ENCODE measurements at regions not wholly inside any gene's neighbourhood (a gene's known extent, or its start where the extent isn't known, plus 50 kb on each side); places are given as distances from the start of the nearest gene placed in this dataset.
"Not testable (repeated sequence)": the region's sequence is repeated elsewhere in the genome, so short reads cannot be mapped to it uniquely, and the experiment has no call there.

GRCh38 chr4:145295547-145295946 is 115.2 kb upstream of the OTUD4 start:
- DNase-seq (ENCODE audit: low read depth): no peak

- DNase-seq (ENCODE audit: low read depth): no peak
Measured at GRCh38 chr4:145295122-145295521, 114.7 kb upstream of the OTUD4 start.

- no peak for DNase-seq (ENCODE audit: low read depth)
Measured at GRCh38 chr4:145293658-145294057, 113.3 kb upstream of the OTUD4 start.

GRCh38 chr4:145290955-145291354 is 110.6 kb upstream of the OTUD4 start:
- no peak for DNase-seq (ENCODE audit: low read depth)

- DNase-seq (ENCODE audit: low read depth): peak; percentile 29
Measured at GRCh38 chr4:145289403-145290076, 109.2 kb upstream of the OTUD4 start.

- no peak for DNase-seq (ENCODE audit: low read depth)
Measured at GRCh38 chr4:145287351-145287750, 107.0 kb upstream of the OTUD4 start.

GRCh38 chr4:145285928-145286327 is 105.5 kb upstream of the OTUD4 start:
- DNase-seq (ENCODE audit: low read depth): no peak

- no peak for DNase-seq (ENCODE audit: low read depth)
Measured at GRCh38 chr4:145283909-145284308, 103.5 kb upstream of the OTUD4 start.

GRCh38 chr4:145281951-145282350 is 101.6 kb upstream of the OTUD4 start:
- no peak for DNase-seq (ENCODE audit: low read depth)

GRCh38 chr4:145281224-145281623 is 100.8 kb upstream of the OTUD4 start:
- no peak for DNase-seq (ENCODE audit: low read depth)

GRCh38 chr4:145280541-145280940 is 100.2 kb upstream of the OTUD4 start:
- DNase-seq (ENCODE audit: low read depth): no peak

- peak; percentile 51 for DNase-seq (ENCODE audit: low read depth)
Measured at GRCh38 chr4:145279122-145279960, 99.0 kb upstream of the OTUD4 start.

GRCh38 chr4:145278341-145279121 is 98.1 kb upstream of the OTUD4 start:
- DNase-seq (ENCODE audit: low read depth): no peak

GRCh38 chr4:145277011-145277410 is 96.6 kb upstream of the OTUD4 start:
- DNase-seq (ENCODE audit: low read depth): no peak

- no peak for DNase-seq (ENCODE audit: low read depth)
Measured at GRCh38 chr4:145276050-145276449, 95.7 kb upstream of the OTUD4 start.

GRCh38 chr4:145271194-145271593 is 90.8 kb upstream of the OTUD4 start:
- DNase-seq (ENCODE audit: low read depth): no peak

- no peak for DNase-seq (ENCODE audit: low read depth)
Measured at GRCh38 chr4:145266881-145267280, 86.5 kb upstream of the OTUD4 start.

- DNase-seq (ENCODE audit: low read depth): no peak
Measured at GRCh38 chr4:145260091-145260490, 79.7 kb upstream of the OTUD4 start.

- not testable (repeated sequence) for DNase-seq (ENCODE audit: low read depth)
Measured at GRCh38 chr4:145255311-145255710, 74.9 kb upstream of the OTUD4 start.

- DNase-seq (ENCODE audit: low read depth): no peak
Measured at GRCh38 chr4:145252190-145252589, 71.8 kb upstream of the OTUD4 start.

- no peak for DNase-seq (ENCODE audit: low read depth)
Measured at GRCh38 chr4:145251391-145251790, 71.0 kb upstream of the OTUD4 start.

- no peak for DNase-seq (ENCODE audit: low read depth)
Measured at GRCh38 chr4:145248971-145249370, 68.6 kb upstream of the OTUD4 start.

GRCh38 chr4:145248502-145248901 is 68.1 kb upstream of the OTUD4 start:
- DNase-seq (ENCODE audit: low read depth): no peak

Data from fibroblast of gingiva (primary cell).